Mucosa of gallbladder (tissue), 1 donor: ENCODE measurements at regions not wholly inside any gene's neighbourhood (a gene's known extent, or its start where the extent isn't known, plus 50 kb on each side); places are given as distances from the start of the nearest gene placed in this dataset.
A peak's percentile ranks its signal among the peaks of the same experiment; 100 is the strongest.
"Not testable (repeated sequence)": the region's sequence is repeated elsewhere in the genome, so short reads cannot be mapped to it uniquely, and the experiment has no call there.

Experiments
- DNase-seq: peaks from one replicate; pipeline ENCODE4 v3.0.0-alpha.2; 2020; ENCODE audit warnings: low spot score
- donor health status: DM: no; HTN: no; CAD: no.

DNA sequence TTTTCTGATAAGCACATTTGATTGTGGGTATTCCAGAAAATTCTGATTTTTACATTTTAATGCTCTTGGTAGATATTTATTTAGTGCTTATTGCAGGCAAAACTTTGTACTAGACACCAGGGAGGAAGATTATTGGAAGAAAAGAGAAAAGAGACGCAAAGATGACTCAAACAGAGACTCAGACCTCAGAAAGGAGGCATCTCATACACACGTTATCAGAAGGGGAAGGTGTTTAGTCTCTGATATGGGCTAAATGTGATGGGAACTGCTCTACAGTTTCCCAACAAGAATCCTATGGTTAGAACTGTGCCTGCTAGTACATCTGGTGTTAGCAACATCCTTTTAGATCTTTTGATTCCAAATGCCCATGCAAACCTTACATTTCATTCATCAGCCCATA is 245.6 kb downstream of the KLF5 start:
- no peak for DNase-seq

DNA sequence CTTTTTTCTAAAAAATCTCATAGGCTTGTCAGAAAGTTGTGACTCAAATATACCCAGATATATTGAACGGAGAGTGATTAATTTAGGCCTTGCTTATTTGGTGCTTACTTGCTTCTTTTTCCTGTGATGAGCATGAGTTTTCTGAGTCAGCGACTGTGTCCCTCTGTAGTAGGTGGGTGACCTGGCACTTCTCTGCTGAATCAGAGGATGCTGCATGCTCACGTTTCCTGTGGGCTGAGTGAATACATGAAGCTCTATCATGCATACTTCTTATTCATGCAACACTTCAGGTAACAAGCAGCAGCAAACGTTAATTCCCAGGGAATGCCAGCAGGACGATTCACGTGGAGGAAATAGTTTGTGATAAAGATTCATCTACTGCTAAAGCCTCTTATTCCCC is 245.0 kb downstream of the KLF5 start:
- DNase-seq = no peak

DNA sequence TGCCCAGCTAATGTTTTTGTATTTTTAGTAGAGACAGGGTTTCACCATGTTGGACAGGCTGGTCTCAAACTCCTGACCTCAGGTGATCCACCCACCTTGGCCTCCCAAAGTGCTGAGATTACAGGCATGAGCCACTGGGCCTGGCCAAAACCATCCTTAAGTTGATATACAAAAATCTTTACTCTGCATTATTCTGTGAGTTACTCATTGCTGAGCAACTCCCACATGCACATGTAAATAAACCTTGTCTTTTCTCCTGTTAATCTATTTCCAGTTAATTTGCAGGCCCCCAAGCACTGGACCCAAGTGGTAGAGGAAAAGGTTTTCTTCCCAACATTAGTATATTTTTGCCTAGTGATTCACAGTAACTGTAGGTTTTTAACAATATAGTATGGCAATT is 242.8 kb downstream of the KLF5 start:
- DNase-seq = not testable (repeated sequence)

DNA sequence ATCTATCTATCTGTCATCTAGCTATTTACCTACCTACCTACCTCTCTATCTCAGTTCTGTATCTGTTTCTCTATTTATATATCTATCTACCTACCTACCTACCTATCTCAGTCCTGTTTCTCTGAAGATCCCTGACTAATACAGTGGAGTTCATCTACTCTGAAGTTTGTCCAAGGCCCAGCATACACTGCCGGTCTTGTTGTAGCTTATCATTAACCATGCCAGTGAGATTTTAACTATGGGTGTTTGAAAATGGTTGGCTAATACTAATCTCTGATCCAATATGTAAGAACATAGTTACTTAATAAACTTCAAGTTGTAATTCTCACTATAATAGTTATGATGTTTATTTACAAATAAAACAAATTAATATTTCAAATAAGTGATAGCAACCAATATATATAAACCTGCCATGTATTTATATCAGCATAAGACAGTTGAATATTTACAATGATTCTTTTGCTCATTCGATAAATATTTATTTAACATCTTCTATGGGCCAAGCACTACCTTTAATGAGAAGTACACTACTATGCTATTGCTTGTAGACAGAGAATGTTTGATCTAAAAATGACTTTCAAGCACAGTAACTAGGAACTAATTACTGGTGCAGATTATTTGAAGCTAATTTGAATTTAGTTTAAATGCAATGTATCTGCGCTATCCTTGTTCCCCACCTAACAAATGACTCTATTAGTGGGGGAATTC is 242.1 kb downstream of the KLF5 start:
- DNase-seq = no peak

DNA sequence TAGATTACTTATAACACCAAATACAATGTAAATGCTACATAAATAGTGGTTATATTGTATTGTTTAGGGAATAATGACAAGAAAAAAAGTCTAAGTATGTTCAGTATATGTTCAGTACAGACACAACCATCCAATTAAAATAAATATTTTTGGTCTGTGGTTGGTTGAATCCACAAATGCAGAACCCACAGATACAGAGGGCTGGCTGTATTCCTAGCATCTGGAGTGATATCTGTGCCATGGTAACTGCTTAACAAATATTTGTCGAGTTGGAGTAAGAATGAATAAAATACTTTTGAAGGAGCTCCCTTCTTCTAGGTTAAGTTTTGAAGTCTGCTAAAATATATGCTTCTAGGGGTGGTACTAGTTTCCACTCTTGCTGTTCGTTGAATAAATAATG is 241.0 kb downstream of the KLF5 start:
- DNase-seq = no peak

DNA sequence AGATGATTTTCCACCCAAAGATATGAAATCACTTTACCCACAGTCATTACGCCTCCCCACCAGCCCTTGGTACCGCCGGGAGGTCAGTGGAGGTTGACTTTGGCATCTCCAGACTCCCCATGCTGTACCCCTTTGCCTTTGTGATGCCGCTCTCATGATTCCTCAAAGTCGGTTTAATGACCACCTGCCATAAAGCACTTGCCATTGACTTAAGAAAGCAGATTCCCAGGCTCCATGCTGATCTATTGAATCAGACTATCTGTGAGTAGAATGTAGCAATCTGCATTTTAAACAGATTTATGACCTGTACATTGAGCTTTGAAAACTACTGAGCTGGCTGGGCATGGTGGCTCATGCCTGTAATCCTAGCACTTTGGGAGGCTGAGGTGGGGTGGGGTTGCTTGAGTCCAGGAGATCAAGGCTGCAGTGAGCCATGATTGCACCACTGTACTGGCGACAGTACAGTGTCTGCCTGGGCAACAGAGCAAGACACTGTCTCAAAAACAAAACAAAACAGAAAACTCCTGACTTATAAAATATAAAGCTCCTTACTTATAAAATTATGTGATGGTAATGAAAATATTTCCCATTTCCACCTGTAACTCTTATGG is 235.2 kb downstream of the KLF5 start:
- DNase-seq = no peak

DNA sequence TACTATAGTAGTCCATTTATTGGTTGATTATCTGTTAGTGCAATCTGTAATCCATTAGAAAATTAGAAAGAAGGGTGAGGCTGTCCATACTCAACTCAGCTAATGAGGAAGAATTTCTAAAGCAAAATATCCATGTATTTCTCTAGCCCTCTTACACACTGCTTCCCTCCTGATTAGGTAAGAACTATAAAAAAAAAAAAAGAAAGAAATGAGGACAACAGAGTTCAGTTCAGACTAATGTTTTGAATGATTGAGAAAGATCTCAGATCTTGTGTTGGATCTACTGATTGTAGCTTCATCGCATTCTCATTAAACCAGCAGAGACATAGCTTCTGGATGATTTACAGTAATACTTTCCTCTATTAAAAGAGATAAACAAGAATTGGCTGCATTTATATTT is 233.3 kb downstream of the KLF5 start:
- DNase-seq = no peak

DNA sequence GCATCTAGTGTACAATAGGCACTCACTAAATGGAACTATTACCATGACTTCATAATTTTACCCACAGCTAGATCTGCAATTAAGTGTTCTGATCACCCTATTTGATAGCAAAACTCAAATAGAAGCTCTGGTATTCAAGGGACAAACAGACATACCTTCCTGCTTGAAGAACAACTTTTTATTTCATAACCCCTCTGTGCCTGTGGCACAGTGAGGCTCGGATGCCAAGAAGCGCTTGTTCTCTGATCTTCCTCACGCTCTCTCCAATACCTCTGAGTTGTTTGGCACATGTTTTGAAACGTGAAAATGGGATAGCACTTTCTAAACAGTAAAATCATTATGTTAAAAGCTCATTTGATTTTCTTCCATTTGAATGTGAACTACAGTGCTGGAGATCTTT is 232.0 kb downstream of the KLF5 start:
- DNase-seq = no peak

DNA sequence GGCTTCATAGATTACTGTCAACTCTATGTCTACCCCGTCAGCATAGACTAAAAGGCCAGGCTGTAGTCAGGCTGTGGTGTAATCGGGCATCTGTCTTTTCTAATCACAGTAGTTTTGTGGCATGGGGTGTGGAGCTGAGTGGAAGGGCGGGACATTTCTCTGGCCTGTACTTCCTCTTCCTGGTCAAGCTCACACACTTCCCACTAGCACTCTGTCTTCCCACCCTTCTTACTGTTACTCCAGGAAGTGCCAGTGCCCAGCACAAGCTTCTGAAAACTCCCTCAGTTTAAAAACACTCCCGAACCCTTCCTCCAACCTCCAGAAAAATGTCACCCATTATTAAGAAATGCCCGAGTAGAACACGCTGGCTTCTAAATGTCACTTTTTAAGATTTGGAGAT is 229.8 kb downstream of the KLF5 start:
- DNase-seq = no peak

DNA sequence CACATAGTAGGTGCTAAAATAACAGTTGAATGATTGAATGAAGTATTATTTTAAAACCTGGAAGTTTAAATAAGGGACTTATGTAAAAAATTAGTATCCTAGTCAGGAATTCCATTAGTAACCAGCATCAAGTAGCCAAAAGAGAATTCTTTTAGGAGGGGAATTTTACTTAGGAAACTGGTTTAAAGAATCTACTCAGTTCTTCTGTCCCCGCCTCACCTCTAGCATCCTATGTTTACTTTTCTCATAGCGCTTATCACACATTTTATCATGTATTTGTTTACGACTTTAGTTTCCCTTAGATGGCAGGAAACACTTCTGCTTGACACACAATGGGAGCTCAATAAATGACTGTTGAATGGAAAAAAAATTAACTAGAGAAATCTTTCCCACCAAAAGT is 229.0 kb downstream of the KLF5 start:
- no peak for DNase-seq

DNA sequence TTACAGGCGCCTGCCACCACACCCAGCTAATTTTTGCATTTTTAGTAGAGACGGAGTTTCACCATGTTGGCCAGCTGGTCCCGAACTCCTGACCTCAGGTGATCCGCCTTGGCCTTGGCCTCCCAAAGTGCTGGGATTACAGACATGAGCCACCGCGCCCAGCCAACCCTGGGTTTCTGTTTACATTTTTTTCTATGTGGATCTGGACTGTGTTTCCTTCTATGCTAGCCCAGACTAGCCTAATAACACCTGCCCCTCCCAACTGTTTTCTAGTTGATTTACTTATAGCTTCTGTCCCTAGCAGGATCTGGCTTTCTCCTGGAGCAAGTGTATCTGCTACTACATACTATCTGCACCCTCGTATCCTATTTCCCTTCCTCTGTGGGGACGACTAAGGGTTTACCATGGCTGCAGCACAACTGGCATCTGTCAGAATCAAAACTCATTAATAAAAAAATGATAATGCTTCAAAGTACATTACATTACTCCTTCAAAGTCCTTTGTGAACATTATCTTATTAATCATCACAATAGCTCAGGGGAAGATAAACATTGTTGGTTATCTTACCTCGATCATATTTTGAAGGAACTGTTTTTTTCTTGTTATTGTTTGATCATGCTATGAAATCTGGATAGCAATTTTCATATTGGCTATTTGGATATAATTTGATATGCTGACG is 228.3 kb downstream of the KLF5 start:
- peak; percentile 54 for DNase-seq

DNA sequence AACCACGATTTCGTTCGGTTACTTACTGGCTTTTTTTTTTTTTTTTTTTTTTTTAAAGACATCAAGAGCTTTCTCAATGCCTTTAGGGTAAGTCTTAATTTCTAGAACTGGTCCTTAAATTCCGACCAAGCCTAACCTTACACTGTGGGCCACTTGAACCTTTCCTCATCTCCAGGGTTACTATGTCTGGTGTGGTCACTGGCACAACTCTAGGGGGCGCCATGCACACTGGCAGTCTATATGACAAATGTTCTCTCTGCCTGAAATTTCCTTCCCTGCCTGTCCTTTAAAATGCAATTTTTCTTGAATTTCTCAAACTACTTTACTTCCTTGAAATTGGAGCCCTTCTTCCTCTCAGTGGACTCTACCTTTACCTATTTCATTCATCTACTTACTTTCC is 227.4 kb downstream of the KLF5 start:
- no peak for DNase-seq

DNA sequence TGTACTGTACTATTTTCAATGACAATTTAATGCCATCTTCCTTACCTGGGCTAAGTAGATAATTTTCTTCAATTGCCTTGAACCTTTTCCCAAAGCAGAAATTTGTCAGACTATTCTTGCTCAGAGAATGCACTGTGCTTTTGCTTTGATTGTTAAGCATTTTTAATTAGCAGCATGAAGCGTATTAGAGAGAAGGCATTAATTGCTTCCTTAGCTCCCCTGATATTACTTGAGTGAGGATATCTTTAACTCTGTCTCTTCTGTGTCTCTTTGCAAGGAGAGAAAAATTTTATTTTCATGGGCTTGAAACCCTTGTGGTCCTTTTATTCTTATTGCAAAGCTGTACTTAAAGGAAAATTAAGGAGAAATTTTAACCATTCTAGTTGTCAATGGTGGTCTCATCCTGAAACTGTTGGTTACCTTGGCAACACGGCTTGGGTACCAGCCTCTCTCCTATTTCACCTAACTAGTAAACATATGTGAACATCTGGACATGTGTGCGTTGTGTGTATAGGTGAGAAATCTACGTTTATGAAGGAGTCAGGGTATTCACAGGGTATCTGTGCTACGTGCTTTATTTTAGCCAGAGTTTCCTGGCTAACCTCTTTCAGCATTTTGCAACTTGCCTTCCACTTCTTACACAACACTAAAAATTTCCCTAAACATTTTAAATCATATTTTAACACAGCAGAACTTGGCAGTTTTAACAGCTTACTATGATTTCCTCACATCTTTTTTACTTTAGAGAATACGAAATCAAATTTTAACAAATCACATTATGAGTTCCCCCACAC is 225.5 kb downstream of the KLF5 start:
- no peak for DNase-seq

DNA sequence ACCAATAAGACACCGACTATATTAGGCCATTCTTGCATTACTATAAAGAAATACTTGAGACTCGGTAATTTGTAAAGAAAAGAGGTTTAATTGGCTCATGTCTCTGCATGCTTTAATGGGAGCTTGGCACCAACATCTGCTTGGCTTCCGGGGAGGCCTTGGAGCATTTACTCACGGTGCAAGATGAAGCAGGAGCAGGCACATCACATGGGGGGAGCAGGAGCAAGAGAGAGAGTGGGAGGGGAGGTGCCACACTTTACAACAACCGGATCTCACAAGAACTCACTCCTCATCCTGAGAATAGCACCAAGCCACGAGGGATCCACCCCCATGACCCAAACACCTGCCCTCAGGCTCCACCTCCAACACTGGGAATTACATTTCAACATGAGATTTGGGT is 224.8 kb downstream of the KLF5 start:
- DNase-seq = no peak

DNA sequence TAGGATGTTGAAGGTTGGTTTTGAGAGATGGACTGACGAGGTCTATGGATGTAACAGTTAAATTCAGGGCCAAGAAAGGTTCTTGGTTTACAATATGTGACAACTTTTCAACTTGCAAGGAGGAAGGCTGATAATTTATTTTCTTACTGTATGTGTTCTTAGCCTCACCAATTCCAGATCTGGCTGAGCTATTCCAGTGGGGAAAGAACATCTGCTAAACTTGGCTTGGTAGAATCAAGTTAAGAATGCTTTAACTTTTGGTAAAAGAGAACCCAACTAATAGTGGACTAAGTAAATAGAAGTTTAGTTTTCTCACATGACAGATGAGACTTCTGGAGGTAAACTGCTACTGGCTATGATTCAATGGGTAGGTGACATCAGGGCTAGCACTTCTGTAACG is 222.9 kb downstream of the KLF5 start:
- DNase-seq = no peak

DNA sequence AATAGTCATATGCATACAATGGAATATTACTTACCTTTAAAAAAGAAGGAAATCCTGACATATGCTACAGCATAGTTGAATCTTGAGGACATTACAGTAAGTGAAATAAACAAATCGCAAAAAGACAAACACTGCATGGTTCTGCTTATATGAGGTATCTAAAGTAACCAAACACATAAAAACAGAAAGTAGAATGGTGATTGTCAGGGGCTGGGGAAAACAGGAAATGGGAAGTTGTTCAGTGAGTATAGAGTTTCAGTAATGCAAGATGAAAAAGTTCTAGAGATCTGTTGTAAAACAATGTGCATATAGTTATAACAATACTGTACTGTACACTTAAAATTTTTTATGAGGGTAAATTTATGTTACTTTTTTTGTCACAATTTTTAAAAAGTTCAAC is 219.4 kb downstream of the KLF5 start:
- no peak for DNase-seq

DNA sequence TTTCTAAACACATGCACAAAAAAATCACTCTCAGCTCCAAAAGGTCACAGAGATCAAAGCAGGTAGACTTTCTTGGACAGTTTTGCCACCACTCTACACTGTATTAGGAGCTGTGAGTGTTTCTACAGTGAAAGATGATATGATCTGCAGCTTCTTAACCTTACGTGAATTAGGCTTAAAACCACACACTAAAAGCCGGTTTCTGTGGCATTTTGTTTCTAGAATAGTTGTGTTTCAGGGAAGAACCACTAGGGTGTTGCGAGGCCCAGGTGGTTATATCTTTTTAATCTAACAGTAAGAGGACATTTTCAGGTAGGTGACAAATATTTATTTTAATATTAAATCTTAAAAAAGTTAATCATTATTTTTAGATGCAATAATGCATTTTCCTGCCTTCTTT is 216.4 kb downstream of the KLF5 start:
- no peak for DNase-seq

DNA sequence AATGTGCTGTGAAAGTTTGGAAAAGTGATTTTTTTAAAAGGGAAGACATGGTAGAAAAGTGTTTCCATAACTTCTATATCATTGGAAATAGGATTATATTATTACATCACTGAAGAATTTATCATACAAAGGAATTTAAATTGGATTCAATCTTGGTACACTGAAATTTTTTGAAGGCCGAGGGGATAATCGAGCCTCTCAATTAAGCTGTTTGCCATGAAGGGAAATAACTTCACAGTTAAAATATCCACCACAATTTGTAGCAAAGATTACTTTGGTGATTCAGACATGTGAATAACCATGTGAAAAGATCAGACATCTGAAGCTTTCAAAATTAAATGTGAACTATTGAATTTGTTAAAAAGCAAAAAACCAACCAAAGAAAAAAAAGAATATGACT is 215.3 kb downstream of the KLF5 start:
- DNase-seq = no peak

DNA sequence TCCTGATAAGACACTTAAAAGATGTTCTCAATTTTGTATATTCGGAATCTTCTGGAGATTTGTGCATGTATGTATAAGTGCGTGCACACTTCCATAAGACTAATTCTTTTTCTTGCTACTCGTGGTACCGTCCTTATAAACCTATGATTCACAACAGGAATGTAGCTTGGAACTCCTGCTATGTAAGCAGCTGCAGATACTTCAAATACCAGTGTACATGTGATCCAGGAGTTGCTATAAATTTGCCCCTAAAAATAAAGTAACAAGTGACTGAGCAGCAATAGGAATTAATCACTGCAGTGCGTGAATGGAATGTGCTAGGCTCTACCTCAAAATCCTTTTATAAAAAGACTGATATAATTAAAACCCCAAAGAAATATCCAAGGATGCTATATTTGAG is 214.9 kb downstream of the KLF5 start:
- no peak for DNase-seq

DNA sequence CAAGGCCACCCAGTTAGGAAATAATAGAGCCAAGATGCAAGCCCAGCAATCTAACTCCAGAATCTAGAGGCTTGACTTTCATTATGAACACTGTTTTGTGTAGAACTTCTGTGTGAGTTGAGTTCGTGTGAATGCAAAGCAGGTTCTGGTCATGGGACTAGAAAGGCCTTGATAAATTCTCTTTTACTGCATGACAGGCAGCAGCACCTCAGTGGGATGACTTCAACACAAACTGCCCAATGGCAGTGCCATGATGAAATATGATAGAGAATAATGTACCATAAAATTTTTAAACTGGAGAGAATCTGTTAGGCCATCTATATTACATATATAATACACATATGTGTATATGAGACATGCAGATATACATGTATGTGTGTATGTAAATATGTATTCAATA is 214.5 kb downstream of the KLF5 start:
- no peak for DNase-seq

DNA sequence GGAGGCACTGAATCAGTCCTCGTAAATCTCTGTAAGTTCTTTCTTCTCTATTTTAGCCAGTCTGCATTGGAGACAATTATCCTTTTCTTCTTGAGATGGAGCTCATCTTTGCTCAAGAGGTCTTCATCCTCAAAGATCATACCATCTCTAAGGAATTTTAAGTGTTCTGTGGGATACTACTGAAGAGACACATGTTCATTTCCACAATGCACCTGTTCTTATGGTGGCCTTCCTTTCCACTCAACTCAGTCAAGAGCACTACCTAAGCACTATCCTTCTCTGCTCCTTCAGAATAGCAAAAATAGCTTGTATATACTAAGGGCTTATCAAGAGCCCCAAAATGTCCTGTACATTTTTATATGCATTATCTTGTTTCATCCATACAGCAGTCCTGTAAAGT is 214.0 kb downstream of the KLF5 start:
- DNase-seq = no peak

DNA sequence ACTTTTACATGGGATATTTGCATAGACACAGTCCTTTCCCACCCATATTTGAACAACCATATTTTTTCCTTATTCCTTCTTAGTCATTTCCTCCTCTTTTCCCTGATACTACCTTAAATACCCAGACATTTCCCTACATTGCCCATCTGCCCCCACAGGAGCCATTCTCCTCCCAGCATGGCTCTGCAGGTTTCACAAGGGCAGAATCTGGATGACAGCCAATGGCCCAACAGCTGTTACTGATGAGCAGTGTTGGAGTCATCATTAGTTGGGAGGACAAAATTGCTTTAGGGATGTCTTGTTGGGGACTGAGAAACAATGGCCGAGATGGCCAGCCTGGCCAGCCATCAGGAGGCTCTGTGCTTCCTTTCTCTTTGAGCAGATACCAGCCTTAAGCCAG is 209.5 kb downstream of the KLF5 start:
- DNase-seq = no peak
